HG02970 (cell line): ENCODE measurements at regions not wholly inside any gene's neighbourhood (a gene's known extent, or its start where the extent isn't known, plus 50 kb on each side); places are given as distances from the start of the nearest gene placed in this dataset.
"Not testable (repeated sequence)": the region's sequence is repeated elsewhere in the genome, so short reads cannot be mapped to it uniquely, and the experiment has no call there.

Source experiments
- ATAC-seq: cut with Tn5 transposase; IDR thresholded peaks from one replicate; pipeline ENCODE4 v1.9.1; 2021; ENCODE audit warnings: mild to moderate bottlenecking, moderate library complexity, moderate number of reproducible peaks; ENCODE audit not compliant: unreplicated experiment, low FRiP score

DNA sequence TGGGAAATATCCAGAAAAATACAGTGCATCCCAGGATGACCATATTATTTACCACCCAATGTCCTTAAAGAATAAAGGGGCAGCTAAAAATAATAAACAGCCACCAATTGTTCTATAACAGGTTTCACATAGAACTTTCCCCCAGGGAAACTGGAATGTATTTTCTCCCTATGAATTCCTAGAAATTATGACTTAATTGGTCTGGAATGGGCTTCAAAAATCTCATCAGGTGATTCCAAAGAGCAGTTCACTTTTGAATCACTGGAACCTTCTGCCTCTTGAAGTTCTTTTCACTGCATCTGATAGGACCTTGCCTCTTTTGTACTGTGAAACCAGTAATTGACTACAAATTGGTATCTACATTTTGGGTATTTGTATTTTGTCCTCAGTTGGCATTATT lies 119.3 kb downstream of the ZNF330 start:
- no peak for ATAC-seq

DNA sequence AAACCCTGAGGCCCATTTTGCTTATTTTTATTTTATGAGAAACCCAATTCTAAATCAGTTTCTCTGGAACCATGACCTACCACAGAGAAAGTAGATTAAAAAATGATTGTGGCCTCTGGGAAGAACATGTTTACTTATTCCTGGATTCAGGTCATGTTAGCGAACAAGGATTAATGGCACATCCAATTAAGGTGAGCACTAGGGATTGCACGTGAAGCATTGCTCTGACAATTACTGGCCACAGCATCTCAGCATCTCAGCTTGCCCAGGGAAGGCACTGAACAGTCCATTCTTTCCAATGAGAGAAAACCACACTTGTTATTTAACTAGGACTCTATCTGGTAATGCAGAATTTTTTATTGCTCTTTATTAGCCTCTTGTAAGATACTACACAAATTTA lies 119.8 kb downstream of the ZNF330 start:
- ATAC-seq, result no peak

DNA sequence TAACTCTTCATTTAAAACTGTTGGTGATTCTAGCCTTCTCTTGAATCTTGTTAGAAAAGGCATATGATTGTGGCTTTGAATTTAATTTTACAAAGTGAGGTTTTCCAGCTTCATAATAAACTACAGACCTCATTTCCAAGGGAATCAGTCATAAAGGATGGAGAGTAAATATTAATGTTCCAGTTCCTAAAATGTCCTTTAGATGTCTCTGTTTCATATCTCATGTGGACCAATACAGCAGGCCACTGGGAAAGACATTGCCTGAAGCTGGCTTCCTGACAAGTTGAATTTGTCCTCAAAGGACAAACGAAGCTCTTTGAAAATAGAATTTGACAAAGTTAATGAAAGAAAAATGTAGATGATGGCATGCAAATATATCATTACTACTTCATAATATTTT lies 125.4 kb downstream of the ZNF330 start:
- ATAC-seq, result no peak

DNA sequence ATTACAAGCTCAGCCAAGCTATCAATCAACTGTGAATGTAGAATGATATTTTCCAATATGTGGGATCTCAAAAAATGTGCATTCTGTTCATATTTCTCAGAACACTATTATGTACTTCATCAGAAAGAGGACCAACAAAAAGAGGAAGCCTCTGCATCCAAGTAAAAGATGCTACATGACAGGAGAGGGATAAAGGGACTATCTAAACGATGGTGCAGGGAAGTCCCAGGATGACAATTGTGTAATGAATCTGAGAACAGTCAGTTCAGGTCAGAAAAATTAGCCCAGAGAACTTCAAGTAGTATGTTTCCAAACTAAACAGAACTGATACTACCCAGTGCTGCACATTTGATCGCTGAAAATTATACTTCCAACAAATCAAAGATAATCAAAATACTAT lies 127.0 kb downstream of the ZNF330 start:
- no peak for ATAC-seq

DNA sequence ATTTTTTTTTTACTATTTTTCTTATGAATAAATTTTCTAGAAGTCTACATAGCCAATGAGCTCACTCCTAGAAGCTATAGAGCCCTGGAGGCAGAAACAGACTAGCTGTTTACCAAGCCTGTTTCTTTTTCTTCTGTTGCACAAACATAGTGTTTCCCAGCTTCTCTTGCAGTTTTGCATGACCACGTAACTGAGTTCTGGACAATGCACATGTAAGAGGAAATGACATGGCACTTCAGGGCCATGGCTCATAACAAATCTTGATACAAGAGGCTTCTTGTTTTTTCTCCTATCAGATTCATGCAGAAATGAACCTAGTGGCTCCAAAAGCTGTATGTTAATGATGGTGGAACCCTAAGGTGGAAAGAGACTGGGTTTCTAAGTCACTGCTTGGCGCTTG lies 127.4 kb downstream of the ZNF330 start:
- ATAC-seq, result no peak

DNA sequence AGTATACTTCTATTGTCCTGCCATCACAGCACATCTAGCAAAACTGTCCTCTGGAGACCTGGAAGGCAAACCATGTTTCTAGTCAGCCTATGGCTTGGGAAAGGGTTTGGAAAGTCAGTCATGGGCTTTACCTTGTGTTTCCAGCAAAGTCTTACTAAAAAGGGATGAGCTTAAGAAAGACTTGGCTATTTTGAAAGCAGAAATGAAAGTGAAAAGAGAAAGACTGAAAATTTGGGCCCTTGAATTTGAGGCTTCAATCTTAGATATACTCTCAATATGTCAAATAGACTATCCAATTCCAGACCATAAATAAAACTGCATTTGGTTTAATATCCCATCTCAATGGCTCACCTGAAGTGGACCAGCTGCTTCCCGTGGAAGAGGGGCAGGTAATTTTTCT lies 127.9 kb downstream of the ZNF330 start:
- no peak for ATAC-seq

DNA sequence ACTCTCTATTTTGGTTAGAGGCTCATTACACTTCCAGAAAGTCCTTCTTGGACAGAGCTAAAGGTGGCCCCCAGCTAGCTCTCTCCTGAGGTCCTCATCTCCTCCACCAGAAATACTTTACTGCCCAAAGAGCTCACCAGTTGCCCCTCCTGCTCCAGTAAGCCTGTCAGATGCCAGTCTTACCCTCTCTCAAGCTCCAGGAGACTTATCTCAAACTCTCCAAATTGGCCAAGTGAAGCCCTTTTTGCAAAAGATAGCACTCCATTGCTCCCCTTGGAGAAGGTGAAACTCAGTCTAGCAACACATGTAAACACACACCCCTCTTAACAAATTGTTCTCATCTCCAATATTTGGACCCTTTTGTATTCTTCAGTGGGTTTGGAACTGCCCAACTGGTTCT lies 128.5 kb downstream of the ZNF330 start:
- no peak for ATAC-seq

DNA sequence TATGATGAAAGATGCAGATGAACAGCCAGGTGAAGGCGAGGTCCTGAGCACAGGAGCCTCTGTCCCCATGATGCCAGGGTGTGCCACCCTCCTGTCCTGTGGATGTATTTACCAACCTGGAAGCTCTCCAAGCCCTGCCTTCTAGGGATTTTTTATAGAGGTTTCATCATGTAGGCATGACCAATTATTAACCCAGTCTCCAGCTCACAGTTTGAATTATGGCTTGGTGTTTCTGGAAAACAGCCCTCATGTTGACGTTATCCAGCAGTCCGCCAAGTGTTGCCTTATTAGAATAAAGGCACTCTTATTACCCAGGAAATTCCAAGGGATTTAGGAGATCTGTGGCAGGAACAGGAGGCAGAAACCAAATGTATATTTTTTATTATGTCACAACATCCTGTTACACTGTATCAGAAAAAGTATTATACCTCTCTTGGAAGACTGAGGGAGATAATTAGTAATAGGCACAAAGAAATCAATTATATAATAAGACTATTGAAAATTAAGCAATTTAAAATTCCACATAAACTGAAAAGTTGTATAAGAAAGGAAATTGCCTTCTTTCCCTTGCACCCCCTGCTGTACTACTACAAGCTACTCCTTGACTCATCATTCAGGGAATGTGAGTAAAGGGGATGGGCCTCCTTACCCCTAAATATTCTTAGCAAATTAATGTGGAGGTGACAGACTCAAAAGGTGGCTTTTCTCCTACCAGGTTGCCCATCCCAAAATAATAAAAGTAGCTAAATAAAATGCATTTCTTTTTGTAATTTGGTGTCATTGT lies 129.6 kb downstream of the ZNF330 start:
- no peak for ATAC-seq

DNA sequence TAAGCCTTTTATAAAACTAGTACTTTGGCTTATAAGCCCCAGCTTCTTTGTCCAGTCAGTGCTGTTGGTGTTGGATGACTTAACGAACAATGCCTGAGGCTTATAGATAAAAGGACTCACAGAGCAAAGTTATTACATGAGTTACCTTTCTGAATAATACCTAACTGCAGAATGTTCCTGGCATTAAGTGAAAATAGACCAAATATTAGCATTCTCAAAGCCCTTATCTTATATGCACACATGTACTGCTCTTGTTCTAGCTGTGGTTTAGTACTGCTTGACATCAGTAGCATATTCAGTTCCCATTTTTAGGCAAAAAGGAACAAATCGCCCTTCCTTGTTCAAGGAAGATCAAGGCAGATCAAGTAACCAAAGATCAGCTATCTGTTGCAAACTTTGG lies 131.6 kb downstream of the ZNF330 start:
- no peak for ATAC-seq

DNA sequence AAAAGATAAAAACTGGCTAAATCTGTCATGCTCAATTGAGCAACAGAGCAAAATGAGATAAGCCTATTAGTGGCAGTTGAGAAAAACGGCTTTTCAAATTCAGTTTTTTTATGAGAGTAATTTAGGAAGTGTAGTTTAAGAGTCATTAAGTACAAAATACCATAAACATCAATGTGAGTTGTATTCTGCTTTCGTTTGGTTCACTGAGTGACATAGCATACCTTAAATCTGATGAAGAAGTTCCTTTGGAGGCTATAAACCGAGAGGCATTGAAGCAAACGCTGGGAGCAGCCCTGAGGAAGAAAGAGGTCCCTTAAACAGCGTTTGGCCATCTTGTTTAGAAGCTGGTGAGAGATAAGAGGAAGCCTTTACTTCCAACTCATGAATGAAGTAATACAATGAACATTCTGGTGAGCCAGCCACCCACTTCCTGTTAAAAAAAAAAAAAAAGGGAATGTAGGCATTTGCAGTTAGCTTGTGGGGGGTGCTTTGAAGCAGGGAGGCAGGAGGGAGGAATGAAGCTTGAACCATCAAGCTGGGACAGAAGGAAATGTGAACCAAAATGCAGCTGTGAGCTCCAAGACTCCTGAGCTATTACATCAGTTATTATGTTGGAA lies 132.3 kb downstream of the ZNF330 start:
- no peak for ATAC-seq

DNA sequence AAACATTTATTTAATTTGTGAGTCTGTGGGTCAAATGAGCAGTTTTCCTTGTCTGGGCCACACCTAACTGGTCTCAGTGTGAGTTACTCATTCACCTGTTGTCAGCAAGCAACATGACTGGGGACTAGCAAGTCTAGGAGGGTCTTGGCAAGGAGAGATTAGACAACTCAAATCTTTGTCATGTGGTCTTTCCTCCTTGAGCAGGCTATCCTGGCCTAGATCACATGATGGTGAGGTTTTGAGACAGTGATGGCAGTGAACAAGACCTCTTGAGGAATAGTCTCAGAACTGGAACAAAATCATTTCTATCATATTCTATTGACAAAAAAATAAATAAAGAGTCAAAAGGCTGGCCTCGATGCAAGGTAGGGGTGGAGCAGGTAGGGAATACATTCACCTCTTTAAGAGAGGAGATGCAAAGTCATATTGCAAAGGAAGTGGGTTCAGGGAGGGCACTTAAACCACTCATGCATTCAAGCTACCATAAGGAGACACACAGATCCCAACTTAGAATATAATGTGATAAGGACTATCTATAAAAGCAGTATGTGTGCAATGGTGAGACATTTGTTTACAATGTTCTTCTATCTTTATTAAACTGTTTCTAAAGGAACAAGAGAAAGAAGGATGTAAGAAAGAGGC lies 135.7 kb downstream of the ZNF330 start:
- no peak for ATAC-seq

DNA sequence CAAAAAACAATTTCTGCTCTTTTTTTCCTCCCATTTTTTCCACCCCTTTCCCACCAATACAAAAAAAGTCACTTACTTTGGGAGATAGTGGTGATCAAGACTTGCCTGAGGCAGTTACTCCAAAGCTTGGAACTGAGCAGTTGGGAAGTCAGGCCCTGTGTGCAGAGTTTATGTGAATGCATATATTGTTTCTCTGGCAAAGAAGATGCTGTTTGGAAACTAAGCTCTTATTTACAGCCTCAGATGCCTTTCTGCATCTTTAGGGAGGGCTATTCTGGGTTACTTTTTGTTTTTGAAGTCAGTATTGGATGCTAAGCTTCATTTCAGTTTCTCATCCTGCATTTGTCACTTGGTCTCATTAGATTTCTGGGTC lies 136.3 kb downstream of the ZNF330 start:
- no peak for ATAC-seq

DNA sequence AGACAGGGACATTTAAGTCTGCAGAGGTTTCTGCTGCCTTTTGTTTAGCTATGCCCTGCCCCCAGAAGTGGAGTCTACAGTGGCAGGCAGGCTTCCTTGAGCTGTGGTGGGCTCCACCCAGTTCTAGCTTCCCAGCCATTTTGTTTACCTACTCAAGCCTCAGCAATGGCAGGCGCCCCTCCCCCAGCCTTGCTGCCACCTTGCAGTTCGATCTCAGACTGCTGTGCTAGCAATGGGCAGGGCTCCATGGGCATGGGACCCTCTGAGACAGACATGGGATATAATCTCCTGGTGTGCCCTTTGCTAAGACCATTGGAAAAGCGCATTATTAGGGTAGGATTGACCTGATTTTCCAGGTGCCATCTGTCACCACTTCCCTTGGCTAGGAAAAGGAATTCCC lies 147.5 kb downstream of the ZNF330 start:
- not testable (repeated sequence) for ATAC-seq

DNA sequence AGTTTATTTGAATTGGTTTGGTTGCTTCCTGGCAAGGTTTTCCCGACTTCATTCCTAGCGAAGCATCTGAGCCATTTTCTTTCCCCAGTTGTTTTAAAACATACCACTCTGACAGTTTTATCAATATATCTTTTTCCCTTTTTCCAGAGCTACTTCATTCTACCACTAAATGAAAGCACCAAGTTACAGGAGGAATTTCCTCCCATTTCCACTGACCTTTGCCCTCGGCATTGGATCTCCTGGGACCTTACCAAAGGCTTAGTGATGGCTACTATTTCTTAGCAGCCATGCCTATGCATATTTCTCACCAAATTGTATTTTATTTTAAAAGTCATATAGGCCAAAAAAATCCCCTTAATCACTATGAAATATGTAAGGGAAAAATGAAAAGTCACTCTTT lies 150.5 kb downstream of the ZNF330 start:
- no peak for ATAC-seq

DNA sequence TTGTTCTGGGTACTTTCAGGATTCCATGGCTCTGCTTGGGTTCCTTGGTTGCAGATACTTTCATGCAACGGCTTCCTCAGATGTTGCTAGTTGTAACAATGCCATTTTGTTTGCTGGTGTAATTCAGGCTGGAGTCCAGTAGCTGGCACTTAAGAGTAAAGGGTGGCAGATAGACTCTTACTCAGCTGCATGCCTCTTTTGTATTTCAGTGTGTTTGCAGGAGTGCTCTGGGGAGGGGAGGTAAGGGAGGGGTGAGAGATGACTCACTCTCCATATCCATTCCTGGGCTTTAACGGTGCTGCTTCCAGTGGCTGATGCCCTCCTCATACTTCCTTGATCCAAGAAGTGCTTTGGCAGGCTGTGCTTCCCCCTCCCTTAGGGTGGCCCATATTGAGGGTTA lies 155.2 kb downstream of the ZNF330 start:
- ATAC-seq, result no peak

DNA sequence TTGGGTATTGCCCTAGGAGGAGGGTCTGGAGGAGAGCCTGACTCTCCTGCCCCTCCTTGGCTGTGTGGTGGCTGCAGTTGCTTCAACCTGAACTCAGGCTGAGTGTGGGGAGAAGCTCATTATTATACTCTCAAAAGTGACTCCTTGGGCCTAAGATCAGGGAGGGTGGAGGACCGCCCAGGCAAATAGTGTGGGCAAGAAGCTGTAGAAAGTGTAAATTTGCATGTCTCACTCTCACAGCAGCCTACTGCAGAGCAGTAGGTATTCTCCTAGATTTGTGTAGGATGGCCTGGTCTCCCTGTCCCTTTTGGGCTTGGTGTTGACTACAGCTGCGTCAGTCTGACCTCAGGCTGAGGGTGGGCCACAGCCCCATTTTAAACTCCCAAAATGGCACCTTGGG lies 156.1 kb downstream of the ZNF330 start:
- ATAC-seq, result no peak

DNA sequence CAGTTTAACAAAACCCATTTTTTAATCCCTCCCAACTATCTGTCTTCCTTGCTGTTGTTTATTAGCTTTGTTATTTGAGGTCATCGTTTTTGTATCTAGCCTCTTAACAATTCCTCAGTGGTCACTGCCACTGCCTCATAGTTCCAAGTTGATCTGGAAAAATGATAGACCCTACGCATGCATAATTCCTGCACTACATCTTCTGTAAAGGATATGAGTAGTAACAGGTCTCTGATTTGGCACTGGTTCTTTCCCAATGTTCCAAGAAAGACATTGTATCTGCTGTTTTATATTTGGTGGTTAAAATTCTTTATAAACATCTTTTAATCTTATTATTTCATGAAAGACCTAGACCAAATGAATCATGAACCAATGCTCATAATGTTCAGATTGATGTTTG lies 166.6 kb downstream of the ZNF330 start:
- no peak for ATAC-seq

DNA sequence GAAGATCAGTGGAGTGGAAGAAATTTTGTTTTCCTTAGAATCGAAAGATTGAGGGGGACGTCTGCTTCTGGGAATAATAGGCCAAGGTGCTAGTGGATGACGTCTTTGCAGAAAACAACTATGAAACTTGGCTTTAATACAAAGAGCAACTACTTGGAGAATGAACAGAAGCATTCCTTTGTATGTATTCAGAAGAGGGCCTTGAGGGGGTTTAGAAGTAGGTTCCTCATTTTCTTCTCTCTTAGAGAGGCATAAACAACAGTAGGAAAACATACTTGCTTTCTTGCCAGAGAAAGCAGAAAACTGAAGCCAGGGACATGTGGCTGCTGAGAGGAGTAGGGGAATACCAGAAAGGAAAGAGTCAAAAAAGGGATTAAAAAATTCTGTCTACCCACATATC lies 167.8 kb downstream of the ZNF330 start:
- no peak for ATAC-seq

DNA sequence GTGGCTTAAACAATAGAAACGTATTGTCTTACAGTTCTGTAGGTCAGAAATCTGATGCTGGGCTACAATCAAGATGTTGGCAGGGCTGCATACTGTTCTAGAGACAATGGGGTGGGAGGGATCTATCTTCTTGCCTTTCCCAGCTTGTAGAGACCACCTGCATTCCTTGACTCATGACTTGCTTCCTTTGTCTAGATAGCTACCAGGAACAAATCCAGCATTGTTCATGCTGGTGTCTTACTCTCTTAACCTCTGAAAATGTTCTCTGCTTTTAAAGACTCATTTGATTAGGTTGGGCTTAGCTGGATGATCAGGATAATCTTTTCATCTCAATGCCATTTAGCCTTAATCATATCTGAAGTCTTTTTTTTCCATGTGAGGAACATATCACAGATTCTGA lies 169.0 kb downstream of the ZNF330 start:
- no peak for ATAC-seq

DNA sequence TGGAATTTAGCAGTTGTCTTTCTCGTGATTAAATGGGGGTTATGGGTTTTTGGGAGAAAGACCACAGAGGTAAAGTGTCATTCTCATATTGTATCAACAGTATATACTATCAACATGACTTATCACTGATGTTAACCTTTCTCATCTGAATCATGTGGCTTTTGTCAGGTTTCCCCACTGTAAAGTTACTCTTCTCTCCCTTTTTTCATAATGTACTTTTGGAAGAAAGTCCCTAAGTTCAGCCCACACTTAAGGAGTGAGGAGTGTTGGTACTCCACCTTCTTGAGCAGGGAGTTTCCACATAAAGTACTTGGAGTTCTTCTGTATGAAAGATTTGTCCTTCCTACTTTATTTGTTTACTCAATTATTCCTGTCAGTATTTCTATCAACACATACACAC lies 169.9 kb downstream of the ZNF330 start:
- ATAC-seq, result no peak

DNA sequence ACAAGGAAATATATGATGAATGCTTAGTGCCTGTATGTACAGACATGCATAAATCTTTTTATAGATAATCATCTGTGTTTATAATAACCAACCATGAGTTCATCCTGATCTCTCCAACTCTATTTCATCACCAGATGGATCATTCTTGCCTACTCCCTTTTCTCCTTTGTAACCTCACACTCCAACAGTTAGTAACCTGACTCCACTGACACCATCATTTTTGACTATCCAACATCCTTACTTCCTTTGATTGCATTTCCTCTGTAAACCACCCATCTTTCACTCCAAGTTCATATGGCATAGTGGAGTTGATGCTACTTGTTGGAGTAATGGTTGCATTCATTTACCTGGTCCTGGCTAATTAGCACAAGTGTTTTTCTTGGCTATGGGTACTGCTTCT lies 170.6 kb downstream of the ZNF330 start:
- ATAC-seq, result no peak

DNA sequence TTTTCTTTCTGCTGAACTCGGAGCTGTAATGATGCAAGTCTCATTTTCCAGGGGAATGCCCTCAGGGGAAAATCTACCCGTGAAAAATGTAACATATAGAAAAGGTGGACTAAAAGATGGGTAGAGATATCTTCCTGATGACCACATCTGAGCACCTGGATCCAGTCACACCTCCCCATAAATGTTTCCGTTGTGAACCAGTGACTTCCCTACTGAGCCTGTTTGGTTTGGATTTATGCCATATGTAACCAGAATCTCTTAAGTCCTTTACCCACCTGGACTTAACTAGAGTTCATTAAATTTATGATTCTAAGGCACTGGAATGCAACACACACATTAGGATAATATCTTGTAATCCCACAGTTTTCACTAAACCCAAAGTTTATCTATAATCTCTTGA lies 171.1 kb downstream of the ZNF330 start:
- ATAC-seq, result no peak
